ENCODE measurements at regions not wholly inside any gene's neighbourhood (a gene's known extent, or its start where the extent isn't known, plus 50 kb on each side); places are given as distances from the start of the nearest gene placed in this dataset.
"Not testable (repeated sequence)": the region's sequence is repeated elsewhere in the genome, so short reads cannot be mapped to it uniquely, and the experiment has no call there.

- no peak for DNase-seq (ENCODE audit: low spot score)
Measured at GRCh38 chr2:155904720-155905119, 427.8 kb downstream of the NR4A2 start.

GRCh38 chr2:155902635-155903034 is 429.9 kb downstream of the NR4A2 start:
- no peak for DNase-seq (ENCODE audit: low spot score)

DNA sequence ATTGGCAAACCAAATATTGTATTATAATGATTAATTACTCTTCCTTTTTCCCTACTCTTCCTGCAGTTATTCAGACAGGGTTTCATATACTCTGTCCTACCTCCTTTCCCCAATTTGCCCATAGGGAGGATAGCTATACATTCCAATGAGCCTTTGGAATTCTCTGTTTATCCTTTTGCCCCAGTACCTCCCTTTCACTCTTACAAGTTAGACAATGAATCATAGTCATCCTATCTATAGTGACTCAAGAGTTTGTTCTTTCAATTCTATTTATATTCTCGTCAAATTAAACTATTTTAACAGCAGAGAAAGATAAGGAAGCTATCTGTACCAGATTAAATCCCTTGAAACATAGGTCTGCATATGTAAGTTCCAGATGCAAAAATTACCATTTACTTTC is 437.5 kb downstream of the NR4A2 start:
- DNase-seq (ENCODE audit: low spot score): no peak

DNA sequence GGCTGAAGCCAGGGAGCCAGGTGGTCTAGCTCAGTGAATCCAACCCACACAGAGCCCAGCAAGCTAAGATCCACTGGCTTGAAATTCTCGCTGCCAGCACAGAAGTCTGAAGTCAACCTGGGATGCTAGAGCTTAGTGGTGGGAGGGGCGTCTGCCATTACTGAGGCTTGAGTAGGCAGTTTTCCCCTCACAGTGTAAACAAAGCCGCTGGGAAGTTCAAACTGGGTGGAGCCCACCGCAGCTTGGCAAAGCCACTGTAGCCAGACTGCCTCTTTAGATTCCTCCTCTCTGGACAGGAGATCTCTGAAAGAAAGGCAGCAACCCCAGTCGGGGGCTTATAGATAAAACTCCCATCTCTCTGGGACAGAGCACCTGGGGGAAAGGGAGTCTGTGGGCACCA is 452.1 kb downstream of the NR4A2 start:
- not testable (repeated sequence) for DNase-seq (ENCODE audit: low spot score)

GRCh38 chr2:155879900-155880299 is 452.6 kb downstream of the NR4A2 start:
- not testable (repeated sequence) for DNase-seq (ENCODE audit: low spot score)

DNA sequence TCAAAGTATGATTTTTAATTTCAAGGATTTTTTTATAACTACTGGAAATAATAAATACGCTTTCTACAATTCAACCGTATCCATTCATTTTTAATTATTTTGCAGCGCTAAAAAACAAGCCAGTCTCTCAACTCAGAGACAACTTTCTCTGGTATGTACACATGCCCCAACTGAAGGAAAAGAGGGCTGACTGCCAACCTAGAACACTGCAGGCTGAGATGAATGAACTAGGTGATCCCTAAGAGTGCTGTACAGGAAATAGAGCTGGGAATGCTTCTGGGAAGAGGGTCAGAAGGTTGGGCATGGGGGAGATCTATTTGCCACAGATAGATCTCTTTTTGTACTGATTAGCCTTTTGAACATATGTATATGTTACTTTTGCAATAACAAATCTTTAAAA is 460.1 kb downstream of the NR4A2 start:
- no peak for DNase-seq (ENCODE audit: low spot score)

- no peak for DNase-seq (ENCODE audit: low spot score)
Measured at GRCh38 chr2:155871940-155872339, 460.6 kb downstream of the NR4A2 start.

GRCh38 chr2:155867564-155867963 is 465.0 kb downstream of the NR4A2 start:
- DNase-seq (ENCODE audit: low spot score): no peak

GRCh38 chr2:155866477-155866876 is 466.0 kb downstream of the NR4A2 start:
- DNase-seq (ENCODE audit: low spot score): peak; percentile 8

GRCh38 chr2:155852156-155852555 is 480.4 kb downstream of the NR4A2 start:
- no peak for DNase-seq (ENCODE audit: low spot score)

DNA sequence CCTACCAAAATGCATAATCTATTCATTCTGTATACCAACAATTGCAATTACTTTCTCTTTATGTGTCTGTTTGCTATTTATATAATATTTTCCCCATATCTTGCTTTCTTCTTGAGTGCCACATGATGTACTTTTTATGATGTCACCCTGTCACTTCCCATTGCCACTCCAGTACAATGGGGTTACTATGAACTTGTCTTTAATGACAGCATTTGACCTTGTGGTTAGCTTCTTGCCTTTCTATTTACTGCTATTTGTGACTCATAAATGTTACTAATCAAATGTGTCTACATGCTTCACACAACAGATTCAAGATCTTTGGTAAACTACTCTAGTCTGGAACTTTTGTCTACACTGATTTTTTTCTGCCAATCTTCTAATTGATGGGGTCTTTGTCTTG is 486.3 kb downstream of the NR4A2 start:
- DNase-seq (ENCODE audit: low spot score): no peak

- DNase-seq (ENCODE audit: low spot score): no peak
Measured at GRCh38 chr2:155844461-155844860, 488.1 kb downstream of the NR4A2 start.

- DNase-seq (ENCODE audit: low spot score): no peak
Measured at GRCh38 chr2:155842103-155842502, 490.4 kb downstream of the NR4A2 start.

- no peak for DNase-seq (ENCODE audit: low spot score)
Measured at GRCh38 chr2:155841442-155841841, 491.1 kb downstream of the NR4A2 start.

GRCh38 chr2:155840661-155841060 is 491.9 kb downstream of the NR4A2 start:
- no peak for DNase-seq (ENCODE audit: low spot score)

GRCh38 chr2:155839991-155840390 is 492.5 kb downstream of the NR4A2 start:
- DNase-seq (ENCODE audit: low spot score): no peak

DNA sequence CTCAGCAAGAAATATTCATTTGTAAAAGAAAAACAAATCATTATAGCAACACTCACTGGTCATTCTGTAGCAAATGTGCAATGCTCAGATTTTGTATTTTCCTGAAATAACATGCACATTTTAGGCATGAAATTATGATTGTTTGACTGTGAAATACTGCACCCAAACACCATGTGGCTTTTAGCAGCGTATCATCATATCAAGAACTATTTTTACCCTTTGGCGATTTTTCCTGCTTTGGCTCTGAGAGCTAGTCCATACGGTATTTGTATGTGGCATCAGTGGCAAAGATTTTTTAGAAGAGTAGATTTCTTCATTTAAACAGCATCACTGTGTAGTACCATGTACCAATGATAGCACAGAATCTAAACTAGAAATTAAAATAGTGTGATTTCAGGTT is 493.1 kb downstream of the NR4A2 start:
- no peak for DNase-seq (ENCODE audit: low spot score)

DNA sequence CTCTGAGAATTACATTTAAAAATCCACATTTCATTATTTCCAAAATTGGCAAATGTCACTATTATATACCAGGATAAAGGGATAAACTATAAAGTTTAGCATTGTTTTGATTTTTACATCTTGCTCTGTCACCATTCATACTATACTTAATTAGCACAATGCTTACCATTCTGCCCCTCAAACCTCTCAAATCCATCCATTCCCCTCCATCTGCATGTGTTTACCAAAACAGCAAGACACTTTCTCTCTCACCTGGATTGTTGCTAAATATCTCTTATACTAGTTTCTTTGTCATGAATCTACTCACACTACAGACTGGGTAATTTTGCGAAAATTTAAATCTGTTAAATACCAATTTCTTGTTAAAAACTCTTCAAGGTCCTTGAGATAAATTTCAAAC is 496.1 kb downstream of the NR4A2 start:
- DNase-seq (ENCODE audit: low spot score): no peak

DNA sequence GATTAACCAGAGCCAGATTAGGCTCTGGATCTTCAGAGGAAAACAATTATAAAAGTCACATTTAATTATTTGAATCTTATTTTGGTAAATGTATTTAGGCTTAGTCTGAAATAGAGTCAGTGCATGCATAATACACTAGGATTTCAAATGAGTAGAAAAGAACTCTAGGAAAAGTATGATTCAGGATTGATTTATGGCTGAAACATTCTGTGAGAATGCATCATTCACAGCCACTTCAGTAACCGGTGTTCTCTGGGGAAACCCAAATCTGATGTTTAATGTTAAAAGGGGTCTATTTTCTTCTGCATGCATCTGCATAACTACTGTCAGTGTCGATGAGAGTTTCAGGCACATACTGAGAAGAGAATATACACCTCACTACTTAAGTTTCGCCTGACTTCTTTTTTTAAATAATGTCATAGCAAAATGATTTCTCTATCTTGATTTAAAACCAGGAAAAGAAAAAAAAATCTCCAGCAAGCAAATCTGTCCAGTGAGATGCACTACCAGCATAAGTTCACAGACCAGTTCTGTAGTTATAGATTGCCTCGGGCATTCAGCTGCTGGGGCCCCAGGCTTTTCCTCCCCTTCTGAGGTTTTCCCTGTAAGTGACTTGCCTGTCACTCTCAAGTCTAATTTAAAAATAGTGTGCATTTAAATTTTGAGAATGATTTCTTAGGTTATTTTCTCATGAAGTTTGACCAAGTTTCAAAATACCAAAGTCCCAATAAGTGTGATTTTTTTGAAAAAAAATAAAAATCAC is 501.5 kb downstream of the NR4A2 start:
- DNase-seq (ENCODE audit: low spot score): no peak

GRCh38 chr2:155830351-155830750 is 502.2 kb downstream of the NR4A2 start:
- no peak for DNase-seq (ENCODE audit: low spot score)

DNA sequence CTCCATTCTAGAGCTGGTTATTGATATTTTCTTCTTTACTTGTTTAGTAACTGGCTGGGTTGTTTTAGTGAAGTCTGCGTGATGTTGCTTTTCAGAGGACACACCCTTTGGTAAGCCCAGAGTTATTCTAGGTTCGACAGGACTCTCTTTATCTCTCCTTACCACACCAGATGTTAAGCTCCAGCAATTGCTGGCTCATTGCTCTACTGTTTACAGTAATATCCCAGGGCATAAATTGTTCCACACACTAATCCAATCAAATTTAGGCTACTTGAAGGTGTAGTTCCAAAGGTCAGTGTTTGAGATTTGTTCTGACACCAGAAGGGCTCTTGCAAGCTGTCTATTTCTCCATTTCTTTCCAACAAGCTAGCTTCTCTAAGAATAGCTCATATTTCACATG is 506.6 kb downstream of the NR4A2 start:
- no peak for DNase-seq (ENCODE audit: low spot score)

GRCh38 chr2:155815851-155816250 is 516.7 kb downstream of the NR4A2 start:
- peak; percentile 57 for DNase-seq (ENCODE audit: low spot score)

DNA sequence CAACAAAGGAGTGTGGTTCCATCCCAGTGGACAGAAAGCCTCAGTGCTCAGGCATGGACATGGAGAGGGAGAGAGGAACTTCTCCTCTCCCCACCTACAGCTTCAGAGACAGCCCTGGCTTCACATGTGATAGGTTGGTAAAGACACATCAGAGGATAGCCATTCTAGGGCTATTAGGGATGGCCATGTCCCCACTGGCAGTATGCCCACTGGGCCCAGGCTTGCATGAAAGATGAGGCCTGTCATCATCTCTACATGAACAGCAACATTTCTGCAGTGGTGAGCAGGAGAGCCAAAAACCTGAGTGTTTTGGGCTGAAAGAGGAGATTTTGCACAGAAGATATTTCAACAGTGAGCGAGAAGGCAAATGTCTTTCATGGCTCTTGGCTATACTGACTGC is 517.2 kb downstream of the NR4A2 start:
- DNase-seq (ENCODE audit: low spot score): no peak

DNA sequence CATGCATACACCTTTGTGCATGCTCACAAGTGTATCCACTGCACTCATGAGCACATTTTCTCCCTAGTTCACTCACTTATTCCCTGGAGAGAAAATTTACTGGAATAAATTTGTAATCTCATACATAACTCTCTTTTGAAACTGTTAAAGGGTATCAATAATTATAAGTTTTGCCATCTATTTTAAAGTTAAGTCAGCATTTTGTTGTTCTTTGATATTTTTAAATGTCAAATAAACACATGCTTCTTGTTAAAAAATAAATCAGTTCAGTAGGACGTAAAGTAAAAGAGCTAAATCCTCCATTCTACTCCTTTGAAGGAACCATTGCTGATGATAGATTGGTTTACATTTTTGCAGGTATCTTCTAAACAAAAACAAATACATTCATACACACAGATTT is 522.1 kb downstream of the NR4A2 start:
- DNase-seq (ENCODE audit: low spot score): no peak
